GM21367 (cell line): ENCODE measurements at regions not wholly inside any gene's neighbourhood (a gene's known extent, or its start where the extent isn't known, plus 50 kb on each side); places are given as distances from the start of the nearest gene placed in this dataset.
"Not testable (repeated sequence)": the region's sequence is repeated elsewhere in the genome, so short reads cannot be mapped to it uniquely, and the experiment has no call there.

Source experiments
- ATAC-seq: cut with Tn5 transposase; IDR thresholded peaks from one replicate; pipeline ENCODE4 v1.9.1; 2021; ENCODE audit not compliant: unreplicated experiment

GRCh38 chr11:16605894-16606783, 132.3 kb upstream of the C11orf58 start:
- peak; percentile 93 for ATAC-seq

GRCh38 chr11:16605389-16605893, 133.0 kb upstream of the C11orf58 start:
- ATAC-seq: no peak

- no peak for ATAC-seq
Measured at GRCh38 chr11:16604794-16605388, 133.6 kb upstream of the C11orf58 start.

GRCh38 chr11:16603890-16604793, 134.3 kb upstream of the C11orf58 start:
- no peak for ATAC-seq

GRCh38 chr11:16603245-16603644, 135.2 kb upstream of the C11orf58 start:
- no peak for ATAC-seq

GRCh38 chr11:16598906-16599305, 139.5 kb upstream of the C11orf58 start:
- ATAC-seq: no peak

- no peak for ATAC-seq
Measured at GRCh38 chr11:16598032-16598431, 140.4 kb upstream of the C11orf58 start.

- no peak for ATAC-seq
Measured at GRCh38 chr11:16596231-16596630, 142.2 kb upstream of the C11orf58 start.

- no peak for ATAC-seq
Measured at GRCh38 chr11:16591157-16591556, 147.3 kb upstream of the C11orf58 start.

- no peak for ATAC-seq
Measured at GRCh38 chr11:16587670-16588069, 150.8 kb upstream of the C11orf58 start.

GRCh38 chr11:16584569-16584968, 153.9 kb upstream of the C11orf58 start:
- ATAC-seq: no peak

GRCh38 chr11:16581078-16581477, 157.4 kb upstream of the C11orf58 start:
- ATAC-seq: not testable (repeated sequence)

- no peak for ATAC-seq
Measured at GRCh38 chr11:16577490-16577889, 161.0 kb upstream of the C11orf58 start.

GRCh38 chr11:16574889-16575288, 163.6 kb upstream of the C11orf58 start:
- not testable (repeated sequence) for ATAC-seq

- no peak for ATAC-seq
Measured at GRCh38 chr11:16572945-16573344, 165.5 kb upstream of the C11orf58 start.

GRCh38 chr11:16561150-16561549, 177.3 kb upstream of the C11orf58 start:
- ATAC-seq: no peak

- ATAC-seq: no peak
Measured at GRCh38 chr11:16558494-16558893, 180.0 kb upstream of the C11orf58 start.

GRCh38 chr11:16555956-16556355, 182.5 kb upstream of the C11orf58 start:
- no peak for ATAC-seq

GRCh38 chr11:16554361-16554760, 184.1 kb upstream of the C11orf58 start:
- no peak for ATAC-seq

- no peak for ATAC-seq
Measured at GRCh38 chr11:16547879-16548278, 190.6 kb upstream of the C11orf58 start.

GRCh38 chr11:16543642-16544041, 187.3 kb upstream of the SOX6 start:
- no peak for ATAC-seq
